ENCODE measurements at regions not wholly inside any gene's neighbourhood (a gene's known extent, or its start where the extent isn't known, plus 50 kb on each side); places are given as distances from the start of the nearest gene placed in this dataset.

DNA sequence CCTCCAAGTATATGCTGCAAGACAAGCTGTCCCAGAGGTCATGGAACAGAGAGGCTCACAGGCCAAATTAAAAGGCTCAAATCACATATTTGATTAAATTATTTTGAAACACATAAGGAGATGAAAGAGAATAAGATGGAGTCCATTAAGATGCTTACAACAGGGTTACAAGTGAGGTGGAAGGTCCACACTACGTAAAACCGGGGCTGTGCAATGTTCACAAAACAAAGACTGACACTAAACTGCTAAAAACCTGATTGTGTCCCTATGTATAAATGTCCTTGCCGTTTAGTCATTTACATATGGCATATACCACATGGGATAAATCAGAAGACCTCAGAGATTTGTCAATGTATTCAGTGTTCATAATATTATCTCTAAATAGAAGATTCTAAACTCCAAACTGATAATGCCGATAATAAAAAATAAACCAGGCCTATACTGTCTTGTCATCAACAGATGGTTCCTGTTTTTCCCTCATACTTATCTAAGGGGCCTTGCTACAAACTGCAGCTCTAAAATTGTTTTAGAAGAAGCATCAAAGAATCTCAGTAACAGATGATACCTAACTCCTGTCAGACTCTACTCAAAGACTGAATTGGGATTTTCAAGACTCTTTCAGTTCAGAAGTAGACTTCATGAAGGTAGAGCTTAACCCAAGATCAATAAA lies 51.8 kb upstream of the RIPOR2 start:
- ATAC-seq (no peak), FAIRE-seq (no peak), DNase-seq (ENCODE audit: low read depth, low spot score) (no peak)
- H3K27me3 ChIP-seq (replicated peaks in 1 of 2; ENCODE audit: control insufficient read depth in 2 of 2, insufficient read depth in 2 of 2, low read length in 1 of 2) = no peaks in the 10 kb centered on the region
- no TSS peak for BruUV-seq (replicated peaks)
- WGBS (ENCODE audit: insufficient coverage, insufficient replicate concordance, low lambda C conversion rate, missing lambda C conversion rate) = 71% methylated on average over 4 of the region's 4 CpGs
- no peaks in the 10 kb centered on the region for H3K79me2 ChIP-seq (ENCODE audit: control insufficient read depth, insufficient read depth, low read length)
- H3K27ac ChIP-seq (ENCODE audit: control insufficient read depth, insufficient read depth) = no peak overlapping the region
- H3K4me3 ChIP-seq = no peak overlapping the region
- POLR2A ChIA-PET = no interaction called here
- SMC1A ChIA-PET (ENCODE audit: uncharacterized antibody, unreplicated experiment) = interaction anchor here (0.6 to 7.4 kb wide), 13 partner anchors 9 to 132 kb away, joined by 3 to 299 read pairs (median 3); partner anchors contain the start of gene RIPOR2
- no peak for TF ChIP-seq ZNF207 (IDR thresholded peaks at IDR 0.05; ENCODE audit: borderline replicate concordance)
- no peak for TF ChIP-seq SPI1 (IDR thresholded peaks at IDR 0.05; ENCODE audit: borderline replicate concordance, insufficient read depth, low read depth, low read length)
- TF ChIP-seq SUZ12 (IDR thresholded peaks at IDR 0.05; ENCODE audit: unreplicated experiment) = no peak
- TF ChIP-seq RB1 (IDR thresholded peaks at IDR 0.05; ENCODE audit: borderline replicate concordance) = no peak
- TF ChIP-seq RELA (IDR thresholded peaks at IDR 0.05; ENCODE audit: borderline replicate concordance, partially characterized antibody) = no peak
- no peak for TF ChIP-seq FOXM1 (IDR thresholded peaks at IDR 0.05; ENCODE audit: low read depth, low read length)
- TF ChIP-seq, protein P1, sequence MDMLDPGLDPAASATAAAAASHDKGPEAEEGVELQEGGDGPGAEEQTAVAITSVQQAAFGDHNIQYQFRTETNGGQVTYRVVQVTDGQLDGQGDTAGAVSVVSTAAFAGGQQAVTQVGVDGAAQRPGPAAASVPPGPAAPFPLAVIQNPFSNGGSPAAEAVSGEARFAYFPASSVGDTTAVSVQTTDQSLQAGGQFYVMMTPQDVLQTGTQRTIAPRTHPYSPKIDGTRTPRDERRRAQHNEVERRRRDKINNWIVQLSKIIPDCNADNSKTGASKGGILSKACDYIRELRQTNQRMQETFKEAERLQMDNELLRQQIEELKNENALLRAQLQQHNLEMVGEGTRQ (IDR thresholded peaks at IDR 0.05; ENCODE audit: borderline replicate concordance, low read depth, low read length) = no peak
- no peak for TF ChIP-seq BACH1 (IDR thresholded peaks at IDR 0.05; ENCODE audit: borderline replicate concordance)
- TF ChIP-seq IKZF1 (conservative IDR thresholded peaks at IDR 0.05) = no peak
- no peak for TF ChIP-seq KLF5 (IDR thresholded peaks at IDR 0.05; ENCODE audit: partially characterized antibody)
- no peak for TF ChIP-seq MYB (IDR thresholded peaks at IDR 0.05; ENCODE audit: borderline replicate concordance, low read depth, low read length)
- TF ChIP-seq JUND (IDR thresholded peaks at IDR 0.05; ENCODE audit: low read depth, low read length) = no peak
- TF ChIP-seq YY1 (IDR thresholded peaks at IDR 0.05; ENCODE audit: low read depth, low read length) = no peak
- TF ChIP-seq DPF2 (IDR thresholded peaks at IDR 0.05) = no peak
- TF ChIP-seq LARP7 (IDR thresholded peaks at IDR 0.05) = no peak
- no peak for TF ChIP-seq CHD4 (IDR thresholded peaks at IDR 0.05)
- TF ChIP-seq TARDBP (IDR thresholded peaks at IDR 0.05; ENCODE audit: borderline replicate concordance) = no peak
- TF ChIP-seq, protein P2, sequence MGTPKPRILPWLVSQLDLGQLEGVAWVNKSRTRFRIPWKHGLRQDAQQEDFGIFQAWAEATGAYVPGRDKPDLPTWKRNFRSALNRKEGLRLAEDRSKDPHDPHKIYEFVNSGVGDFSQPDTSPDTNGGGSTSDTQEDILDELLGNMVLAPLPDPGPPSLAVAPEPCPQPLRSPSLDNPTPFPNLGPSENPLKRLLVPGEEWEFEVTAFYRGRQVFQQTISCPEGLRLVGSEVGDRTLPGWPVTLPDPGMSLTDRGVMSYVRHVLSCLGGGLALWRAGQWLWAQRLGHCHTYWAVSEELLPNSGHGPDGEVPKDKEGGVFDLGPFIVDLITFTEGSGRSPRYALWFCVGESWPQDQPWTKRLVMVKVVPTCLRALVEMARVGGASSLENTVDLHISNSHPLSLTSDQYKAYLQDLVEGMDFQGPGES (IDR thresholded peaks at IDR 0.05) = no peak
- no peaks in the 10 kb centered on the region for H4K20me1 ChIP-seq (ENCODE audit: control insufficient read depth, insufficient read depth)
- no peak overlapping the region for H3K9ac ChIP-seq (ENCODE audit: control insufficient read depth, insufficient read depth, low read length)
- CTCF ChIA-PET = interaction anchor here (0.6 to 10.6 kb wide), 8 partner anchors 12 to 131 kb away, joined by 3 to 376 read pairs (median 4); partner anchors contain the start of gene RIPOR2
- intact Hi-C loops (cut with micrococcal nuclease; ENCODE audit: unreplicated experiment) = no loop called here
- RAD21 ChIA-PET (ENCODE audit: unreplicated experiment) = interaction anchor here (0.9 to 1.0 kb wide), 4 partner anchors 13 to 132 kb away, joined by 3 to 4 read pairs (median 4); no protein-coding TSS in a partner anchor
- H3K4me2 ChIP-seq (ENCODE audit: control insufficient read depth, insufficient read depth) = no peak overlapping the region
- H2AFZ ChIP-seq (ENCODE audit: control insufficient read depth, low read depth, low read length) = no peak overlapping the region
- no peaks in the 10 kb centered on the region; the same call in 2 of the 3 replicates for H3K9me3 ChIP-seq (replicated peaks; ENCODE audit: control insufficient read depth, insufficient read depth, low read length)
- peaks cover 6% of the 10 kb centered on the region for H3K4me1 ChIP-seq (ENCODE audit: control insufficient read depth, insufficient read depth, low read length)
- no peaks in the 10 kb centered on the region for H3K36me3 ChIP-seq (ENCODE audit: control insufficient read depth in 2 of 2, insufficient read depth in 2 of 2, low read length in 1 of 2)
- in situ Hi-C loops (cut with MboI) = no loop called here

Data from GM12878 (cell line).